Esophagus squamous epithelium (tissue), 4 donors: ENCODE measurements at regions not wholly inside any gene's neighbourhood (a gene's known extent, or its start where the extent isn't known, plus 50 kb on each side); places are given as distances from the start of the nearest gene placed in this dataset.

Source experiments
- CTCF ChIP-seq, 6 experiments: fragments of 450-650 bp in 4 of 6; fragments of 200-600 bp in 2 of 6; sonication (generic) in 2 of 6; IDR thresholded peaks; one replicate each; pipeline ENCODE4 v1.5.1; 2016 to 2019; ENCODE audit warnings: antibody characterized with exemption in 6 of 6, mild to moderate bottlenecking in 4 of 6, moderate library complexity in 4 of 6
- POLR2A ChIP-seq, 4 donors: fragments of 450-650 bp; IDR thresholded peaks; one replicate each; pipeline ENCODE4 v1.6.1; 2017; ENCODE audit warnings: antibody characterized with exemption in 4 of 4, mild to moderate bottlenecking in 4 of 4, moderate library complexity in 3 of 4

- TF ChIP-seq POLR2A (IDR thresholded peaks at IDR 0.05) (no peak), CTCF (IDR thresholded peaks at IDR 0.05) (no peak)
Measured at GRCh38 chr14:80323038-80323665, 111.8 kb upstream of the DIO2 start.
